ENCODE measurements at regions not wholly inside any gene's neighbourhood (a gene's known extent, or its start where the extent isn't known, plus 50 kb on each side); places are given as distances from the start of the nearest gene placed in this dataset.
A peak's percentile ranks its signal among the peaks of the same experiment; 100 is the strongest.

GRCh38 chr7:81014266-81014665 lies 95.4 kb upstream of the SEMA3C start (continued):
- TF ChIP-seq HES2 (IDR thresholded peaks at IDR 0.05) (no peak), EHF (CRISPR knock-in tag; IDR thresholded peaks at IDR 0.05) (no peak), FOXS1 (CRISPR knock-in tag; IDR thresholded peaks at IDR 0.05) (no peak), RAD21 (conservative IDR thresholded peaks at IDR 0.05 in 1 of 2, IDR thresholded peaks at IDR 0.05 in 1 of 2) (no peak), CHD4 (IDR thresholded peaks at IDR 0.05; ENCODE audit: borderline replicate concordance) (no peak), RARB (CRISPR knock-in tag; IDR thresholded peaks at IDR 0.05) (no peak)

GRCh38 chr7:81013083-81013817 lies 94.4 kb upstream of the SEMA3C start:
- DNase-seq (ENCODE audit: low read depth in 1 of 2, low spot score in 1 of 2) (peak; percentile 29 to 66), FAIRE-seq (peak; percentile 46), ATAC-seq (peak; percentile 63 to 77)
- peak; percentile 83; the same call in 1 of the 3 replicates for TF ChIP-seq BCL3 (IDR thresholded peaks at IDR 0.05)
- peak in 1 of 2 experiments; percentile 11; a peak in 3 of 5 replicates for TF ChIP-seq RAD21 (conservative IDR thresholded peaks at IDR 0.05 in 1 of 2, IDR thresholded peaks at IDR 0.05 in 1 of 2)
- no peak for TF ChIP-seq HOXB13 (CRISPR knock-in tag; IDR thresholded peaks at IDR 0.05; ENCODE audit: low read depth)
- TF ChIP-seq SMC3 (IDR thresholded peaks at IDR 0.05) = peak; percentile 43; the same call in 2 of the 3 replicates
- no peak for TF ChIP-seq ZSCAN20 (CRISPR knock-in tag; IDR thresholded peaks at IDR 0.05)
- TF ChIP-seq CEBPB (IDR thresholded peaks at IDR 0.05) = peak; percentile 87 to 95
- peak; percentile 51 to 65; a peak in 2 of 5 replicates for TF ChIP-seq JUN (IDR thresholded peaks at IDR 0.05)
- TF ChIP-seq EP300 (IDR thresholded peaks at IDR 0.05) = peak; percentile 76 to 78; a peak in 3 of 5 replicates
- TF ChIP-seq HDAC2 (IDR thresholded peaks at IDR 0.05) = no peak
- peak; percentile 20; the same call in 1 of the 2 replicates for TF ChIP-seq PBX3 (IDR thresholded peaks at IDR 0.05)
- TF ChIP-seq MAFK (IDR thresholded peaks at IDR 0.05; ENCODE audit: partially characterized antibody) = peak; percentile 53
- TF ChIP-seq GATA3 (IDR thresholded peaks at IDR 0.05; ENCODE audit: borderline replicate concordance) = peak; percentile 86
- peak; percentile 75 for TF ChIP-seq FOSL2 (IDR thresholded peaks at IDR 0.05)
- peak; percentile 80 for TF ChIP-seq FOSL2 (CRISPR knock-in tag; IDR thresholded peaks at IDR 0.05)
- TF ChIP-seq JUNB (IDR thresholded peaks at IDR 0.05) = peak; percentile 88
- TF ChIP-seq MAX (IDR thresholded peaks at IDR 0.05) = peak; percentile 31; the same call in 1 of the 2 replicates
- peak; percentile 69; the same call in 1 of the 2 replicates for TF ChIP-seq HES2 (IDR thresholded peaks at IDR 0.05)
- no peak for TF ChIP-seq RNF2 (IDR thresholded peaks at IDR 0.05; ENCODE audit: borderline replicate concordance, low read depth)
- no peak for TF ChIP-seq HOXB5 (CRISPR knock-in tag; IDR thresholded peaks at IDR 0.05)
- TF ChIP-seq CBX2 (IDR thresholded peaks at IDR 0.05; ENCODE audit: borderline replicate concordance, low read depth) = no peak
- no peak for TF ChIP-seq FOXS1 (CRISPR knock-in tag; IDR thresholded peaks at IDR 0.05)
- Histone ChIP-seq H3K4me1 (peaks cover 15% of the 10 kb centered on the region), H3K9me3 (peaks cover 7% of the 10 kb centered on the region; the same call in 2 of the 3 replicates), H3K4me2 (peak overlapping the region; percentile 56), H3K4me3 (no peak overlapping the region), H3K27ac (peak overlapping the region; percentile 43 to 74)
- POLR2A ChIA-PET = no interaction called here
- WGBS (ENCODE audit: missing lambda C conversion rate) = 3% methylated on average over 2 of the region's 2 CpGs
- CTCF ChIA-PET = interaction anchor here (1.1 kb wide), 1 partner anchor 457 kb away, joined by 4 read pairs; no protein-coding TSS in a partner anchor
